ENCODE measurements at regions not wholly inside any gene's neighbourhood (a gene's known extent, or its start where the extent isn't known, plus 50 kb on each side); places are given as distances from the start of the nearest gene placed in this dataset.

DNA sequence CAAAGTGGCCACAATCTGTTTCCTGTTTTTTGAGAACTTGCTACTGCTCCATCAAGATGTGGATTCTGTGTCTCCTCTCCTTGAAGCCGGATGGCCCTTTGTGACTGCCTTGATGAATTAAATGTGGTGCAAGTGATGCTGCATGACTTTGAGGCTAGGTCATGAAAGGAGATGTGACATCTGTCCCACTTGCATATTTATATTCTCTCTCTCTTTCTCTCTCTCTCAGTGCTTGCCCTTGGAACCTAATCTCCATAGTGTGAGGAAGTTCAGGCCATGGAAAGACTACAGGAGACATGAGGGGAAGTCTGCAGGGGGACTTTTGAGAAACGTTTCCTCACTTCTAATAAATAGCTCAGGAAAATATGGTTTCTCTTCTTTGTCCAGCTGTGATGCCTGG lies 50.0 kb upstream of the ADPGK start:
- DNase-seq (ENCODE audit: low read depth in 2 of 2), result no peak

Measured in lung microvascular endothelial cell (primary cell).